HEK293 (cell line): ENCODE measurements at regions not wholly inside any gene's neighbourhood (a gene's known extent, or its start where the extent isn't known, plus 50 kb on each side); places are given as distances from the start of the nearest gene placed in this dataset.

Experiments used
- CTCF ChIA-PET: fragments of 350-600 bp; formaldehyde crosslinking; extraction: SDS; loops from one replicate; lab custom pipeline; 2021; ENCODE audit warnings: antibody characterized with exemption; lab: Yijun Ruan, JAX
- POLR2A ChIA-PET: fragments of 300-600 bp; formaldehyde crosslinking; extraction: SDS; loops from one replicate; lab custom pipeline; 2020; ENCODE audit warnings: antibody characterized with exemption, inconsistent platforms; lab: Yijun Ruan, JAX
- H3K27ac ChIP-seq: fragments of 200-500 bp; sonication (Bioruptor generic); 2 replicates; pipeline ENCODE4 v1.5.1; 2014; ENCODE audit warnings: low read depth, low read length, control low read depth, inconsistent platforms; ENCODE audit errors: extremely low read depth
- H3K36me3 ChIP-seq, 2 experiments: fragments of 200-500 bp in 1 of 2; sonication (Bioruptor generic) in 1 of 2; 1 replicate in 1 of 2; 2 replicates in 1 of 2; pipeline ENCODE4 v1.5.1; 2014 to 2017; ENCODE audit warnings: inconsistent platforms in 2 of 2, low read length in 2 of 2; ENCODE audit not compliant: control insufficient read depth in 2 of 2, insufficient read depth in 1 of 2
- H3K4me1 ChIP-seq: fragments of 200-500 bp; sonication (Bioruptor generic); 2 replicates; pipeline ENCODE4 v1.5.1; 2014; ENCODE audit warnings: mild to moderate bottlenecking, low read length, inconsistent platforms; ENCODE audit not compliant: control insufficient read depth, insufficient read depth
- H3K4me3 ChIP-seq: 2 replicates; pipeline ENCODE4 v1.5.1; 2011; ENCODE audit warnings: low read depth, mild to moderate bottlenecking, control low read depth, low read length, moderate library complexity
- H3K9me3 ChIP-seq: fragments of 200-500 bp; sonication (Bioruptor generic); 2 replicates; pipeline ENCODE4 v1.5.1; 2014; ENCODE audit warnings: low read depth, low read length, inconsistent platforms; ENCODE audit not compliant: control insufficient read depth, insufficient read depth
- GLIS1 ChIP-seq: fragments of 450-650 bp; formaldehyde crosslinking; IDR thresholded peaks from 2 replicates; pipeline ENCODE4 v1.5.1; 2016; ENCODE audit warnings: missing biosample characterization, missing genetic modification characterization
- SCRT2 ChIP-seq: fragments of 450-650 bp; formaldehyde crosslinking; IDR thresholded peaks from 2 replicates; pipeline ENCODE4 v1.5.1; 2016; ENCODE audit warnings: missing biosample characterization, missing genetic modification characterization
- SP2 ChIP-seq: fragments of 450-650 bp; formaldehyde crosslinking; IDR thresholded peaks from 2 replicates; pipeline ENCODE4 v1.5.1; 2016; ENCODE audit warnings: missing biosample characterization, missing genetic modification characterization
- TRIM28 ChIP-seq: IDR thresholded peaks from 2 replicates; pipeline ENCODE4 v1.6.1; 2011; ENCODE audit warnings: low read length, control low read depth, borderline replicate concordance
- ZIC2 ChIP-seq: fragments of 450-650 bp; formaldehyde crosslinking; IDR thresholded peaks from 2 replicates; pipeline ENCODE4 v1.5.1; 2016; ENCODE audit warnings: missing biosample characterization, missing genetic modification characterization
- ZNF132 ChIP-seq: fragments of 450-650 bp; formaldehyde crosslinking; IDR thresholded peaks from 2 replicates; pipeline ENCODE4 v1.5.1; 2017; ENCODE audit warnings: missing biosample characterization, missing genetic modification characterization, borderline replicate concordance
- ZNF214 ChIP-seq: fragments of 450-650 bp; formaldehyde crosslinking; IDR thresholded peaks from 2 replicates; pipeline ENCODE4 v1.5.1; 2017; ENCODE audit warnings: missing biosample characterization, mild to moderate bottlenecking, missing genetic modification characterization, borderline replicate concordance
- ZNF223 ChIP-seq: fragments of 450-650 bp; formaldehyde crosslinking; IDR thresholded peaks from 2 replicates; pipeline ENCODE4 v1.5.1; 2016; ENCODE audit warnings: missing biosample characterization, missing genetic modification characterization
- ZNF394 ChIP-seq: fragments of 450-650 bp; formaldehyde crosslinking; IDR thresholded peaks from 2 replicates; pipeline ENCODE4 v1.5.1; 2016; ENCODE audit warnings: missing biosample characterization, missing genetic modification characterization, mild to moderate bottlenecking, moderate library complexity, borderline replicate concordance
- ZNF776 ChIP-seq: fragments of 450-650 bp; formaldehyde crosslinking; IDR thresholded peaks from 2 replicates; pipeline ENCODE4 v1.5.0; 2017; ENCODE audit warnings: missing biosample characterization, missing genetic modification characterization, borderline replicate concordance
- ZSCAN23 ChIP-seq: fragments of 450-650 bp; formaldehyde crosslinking; IDR thresholded peaks from 2 replicates; pipeline ENCODE4 v1.5.1; 2016; ENCODE audit warnings: missing biosample characterization, missing genetic modification characterization
- TF ChIP-seq, protein P1 (sequence below): fragments of 450-650 bp; formaldehyde crosslinking; IDR thresholded peaks from 2 replicates; pipeline ENCODE4 v1.5.1; 2016; ENCODE audit warnings: missing biosample characterization, missing genetic modification characterization
- TF ChIP-seq, protein P2 (sequence below): fragments of 450-650 bp; formaldehyde crosslinking; IDR thresholded peaks from 2 replicates; pipeline ENCODE4 v1.5.1; 2017; ENCODE audit warnings: missing biosample characterization, missing genetic modification characterization
- TF ChIP-seq, protein P3 (sequence below): fragments of 450-650 bp; formaldehyde crosslinking; IDR thresholded peaks from 2 replicates; pipeline ENCODE4 v1.5.1; 2016; ENCODE audit warnings: missing biosample characterization, missing genetic modification characterization
- TF ChIP-seq, protein P4 (sequence below): fragments of 450-650 bp; formaldehyde crosslinking; IDR thresholded peaks from 2 replicates; pipeline ENCODE4 v1.5.1; 2017; ENCODE audit warnings: missing biosample characterization, mild to moderate bottlenecking, missing genetic modification characterization, moderate library complexity

DNA sequence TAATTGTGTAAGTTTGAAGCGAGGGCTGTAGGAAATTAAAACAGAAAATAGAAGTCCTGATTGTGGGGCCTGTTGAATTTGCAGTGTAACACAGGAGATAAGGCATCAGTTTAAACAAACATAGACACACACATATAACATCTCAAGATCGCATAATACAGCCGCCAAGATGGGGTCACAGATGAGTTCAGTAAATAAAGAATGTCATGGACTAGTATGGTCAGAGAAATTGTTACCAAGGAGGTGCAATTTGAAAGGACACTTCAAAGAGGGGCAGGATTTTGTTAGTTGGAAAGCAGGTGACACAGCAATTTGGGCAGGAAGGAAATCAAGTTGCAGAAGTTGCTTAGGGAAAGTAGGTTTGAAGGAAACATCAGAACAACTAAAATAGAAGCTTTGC lies 450.0 kb downstream of the USP25 start:
- ChIA-PET POLR2A (no interaction called here), CTCF (interaction anchor here (0.5 to 0.9 kb wide), 3 partner anchors 151 to 1208 kb away, joined by 3 to 5 read pairs (median 3); no protein-coding TSS in a partner anchor)
- H3K9me3 ChIP-seq: no peaks in the 10 kb centered on the region
- no peak for TF ChIP-seq SP2 (tag by site-specific recombination)
- no peak for TF ChIP-seq GLIS1 (tag by site-specific recombination)
- 0 out of 2 replicates have a peak, but pooled peaks have one; percentile 36 for TF ChIP-seq TRIM28
- TF ChIP-seq ZNF214 (tag by site-specific recombination): no peak
- 0 out of 2 replicates have a peak, but pooled peaks have one; percentile 26 for TF ChIP-seq SCRT2 (tag by site-specific recombination)
- TF ChIP-seq ZSCAN23 (tag by site-specific recombination): no peak
- no peak overlapping the region for H3K27ac ChIP-seq
- no peaks in the 10 kb centered on the region for H3K36me3 ChIP-seq
- H3K4me1 ChIP-seq: peaks cover 19% of the 10 kb centered on the region
- no peak overlapping the region for H3K4me3 ChIP-seq

DNA sequence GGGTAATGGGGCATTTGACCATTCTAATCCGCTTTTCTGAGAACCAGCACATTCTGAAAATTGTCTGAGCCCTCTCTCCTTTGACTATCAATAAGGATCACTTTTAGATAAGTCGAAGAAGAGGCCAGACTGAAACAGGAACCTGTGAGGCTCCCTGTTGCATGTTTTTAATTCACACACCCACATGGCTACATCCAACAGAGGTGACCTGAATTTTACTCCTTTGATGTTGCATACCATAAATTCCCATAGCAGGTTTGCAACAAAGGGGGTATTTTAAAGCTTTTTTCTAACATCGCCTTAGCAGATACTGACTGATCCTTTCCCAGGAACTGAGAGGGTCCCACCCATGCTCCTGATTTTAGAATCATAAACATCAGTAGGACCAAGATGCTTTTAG lies 450.8 kb downstream of the USP25 start:
- CTCF ChIA-PET: no interaction called here

More for the DNA sequence above, 450.8 kb downstream of the USP25 start:
- TF ChIP-seq, protein P1, sequence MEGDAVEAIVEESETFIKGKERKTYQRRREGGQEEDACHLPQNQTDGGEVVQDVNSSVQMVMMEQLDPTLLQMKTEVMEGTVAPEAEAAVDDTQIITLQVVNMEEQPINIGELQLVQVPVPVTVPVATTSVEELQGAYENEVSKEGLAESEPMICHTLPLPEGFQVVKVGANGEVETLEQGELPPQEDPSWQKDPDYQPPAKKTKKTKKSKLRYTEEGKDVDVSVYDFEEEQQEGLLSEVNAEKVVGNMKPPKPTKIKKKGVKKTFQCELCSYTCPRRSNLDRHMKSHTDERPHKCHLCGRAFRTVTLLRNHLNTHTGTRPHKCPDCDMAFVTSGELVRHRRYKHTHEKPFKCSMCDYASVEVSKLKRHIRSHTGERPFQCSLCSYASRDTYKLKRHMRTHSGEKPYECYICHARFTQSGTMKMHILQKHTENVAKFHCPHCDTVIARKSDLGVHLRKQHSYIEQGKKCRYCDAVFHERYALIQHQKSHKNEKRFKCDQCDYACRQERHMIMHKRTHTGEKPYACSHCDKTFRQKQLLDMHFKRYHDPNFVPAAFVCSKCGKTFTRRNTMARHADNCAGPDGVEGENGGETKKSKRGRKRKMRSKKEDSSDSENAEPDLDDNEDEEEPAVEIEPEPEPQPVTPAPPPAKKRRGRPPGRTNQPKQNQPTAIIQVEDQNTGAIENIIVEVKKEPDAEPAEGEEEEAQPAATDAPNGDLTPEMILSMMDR (tag by site-specific recombination): no peak
- TF ChIP-seq ZIC2 (no peak), ZNF394 (tag by site-specific recombination) (no peak), ZNF776 (tag by site-specific recombination) (no peak), ZNF132 (no peak), ZNF223 (no peak)
- TF ChIP-seq, protein P2, sequence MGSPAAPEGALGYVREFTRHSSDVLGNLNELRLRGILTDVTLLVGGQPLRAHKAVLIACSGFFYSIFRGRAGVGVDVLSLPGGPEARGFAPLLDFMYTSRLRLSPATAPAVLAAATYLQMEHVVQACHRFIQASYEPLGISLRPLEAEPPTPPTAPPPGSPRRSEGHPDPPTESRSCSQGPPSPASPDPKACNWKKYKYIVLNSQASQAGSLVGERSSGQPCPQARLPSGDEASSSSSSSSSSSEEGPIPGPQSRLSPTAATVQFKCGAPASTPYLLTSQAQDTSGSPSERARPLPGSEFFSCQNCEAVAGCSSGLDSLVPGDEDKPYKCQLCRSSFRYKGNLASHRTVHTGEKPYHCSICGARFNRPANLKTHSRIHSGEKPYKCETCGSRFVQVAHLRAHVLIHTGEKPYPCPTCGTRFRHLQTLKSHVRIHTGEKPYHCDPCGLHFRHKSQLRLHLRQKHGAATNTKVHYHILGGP (tag by site-specific recombination): no peak
- TF ChIP-seq, protein P3, sequence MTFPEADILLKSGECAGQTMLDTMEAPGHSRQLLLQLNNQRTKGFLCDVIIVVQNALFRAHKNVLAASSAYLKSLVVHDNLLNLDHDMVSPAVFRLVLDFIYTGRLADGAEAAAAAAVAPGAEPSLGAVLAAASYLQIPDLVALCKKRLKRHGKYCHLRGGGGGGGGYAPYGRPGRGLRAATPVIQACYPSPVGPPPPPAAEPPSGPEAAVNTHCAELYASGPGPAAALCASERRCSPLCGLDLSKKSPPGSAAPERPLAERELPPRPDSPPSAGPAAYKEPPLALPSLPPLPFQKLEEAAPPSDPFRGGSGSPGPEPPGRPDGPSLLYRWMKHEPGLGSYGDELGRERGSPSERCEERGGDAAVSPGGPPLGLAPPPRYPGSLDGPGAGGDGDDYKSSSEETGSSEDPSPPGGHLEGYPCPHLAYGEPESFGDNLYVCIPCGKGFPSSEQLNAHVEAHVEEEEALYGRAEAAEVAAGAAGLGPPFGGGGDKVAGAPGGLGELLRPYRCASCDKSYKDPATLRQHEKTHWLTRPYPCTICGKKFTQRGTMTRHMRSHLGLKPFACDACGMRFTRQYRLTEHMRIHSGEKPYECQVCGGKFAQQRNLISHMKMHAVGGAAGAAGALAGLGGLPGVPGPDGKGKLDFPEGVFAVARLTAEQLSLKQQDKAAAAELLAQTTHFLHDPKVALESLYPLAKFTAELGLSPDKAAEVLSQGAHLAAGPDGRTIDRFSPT: no peak
- TF ChIP-seq, protein P4, sequence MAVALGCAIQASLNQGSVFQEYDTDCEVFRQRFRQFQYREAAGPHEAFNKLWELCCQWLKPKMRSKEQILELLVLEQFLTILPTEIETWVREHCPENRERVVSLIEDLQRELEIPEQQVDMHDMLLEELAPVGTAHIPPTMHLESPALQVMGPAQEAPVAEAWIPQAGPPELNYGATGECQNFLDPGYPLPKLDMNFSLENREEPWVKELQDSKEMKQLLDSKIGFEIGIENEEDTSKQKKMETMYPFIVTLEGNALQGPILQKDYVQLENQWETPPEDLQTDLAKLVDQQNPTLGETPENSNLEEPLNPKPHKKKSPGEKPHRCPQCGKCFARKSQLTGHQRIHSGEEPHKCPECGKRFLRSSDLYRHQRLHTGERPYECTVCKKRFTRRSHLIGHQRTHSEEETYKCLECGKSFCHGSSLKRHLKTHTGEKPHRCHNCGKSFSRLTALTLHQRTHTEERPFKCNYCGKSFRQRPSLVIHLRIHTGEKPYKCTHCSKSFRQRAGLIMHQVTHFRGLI (tag by site-specific recombination): no peak
- Histone ChIP-seq H3K9me3 (no peaks in the 10 kb centered on the region), H3K36me3 (no peaks in the 10 kb centered on the region), H3K4me1 (peaks cover 19% of the 10 kb centered on the region), H3K27ac (0 out of 2 replicates have a peak overlapping the region, but pooled peaks have one; percentile 5), H3K4me3 (no peak overlapping the region)
- POLR2A ChIA-PET: no interaction called here
